Calu3 (cell line): ENCODE measurements at regions not wholly inside any gene's neighbourhood (a gene's known extent, or its start where the extent isn't known, plus 50 kb on each side); places are given as distances from the start of the nearest gene placed in this dataset.

ENCODE experiments used
- BruUV-seq: library from RNA; stranded (reverse); fragments of 400-500 nt; replicated peaks from 2 replicates; lab custom pipeline; 2021; lab: Mats Ljungman, UMichigan
- CTCF ChIA-PET: fragments of 300-600 bp; sonication (Branson Sonifier 250); formaldehyde crosslinking; loops from one replicate; lab custom pipeline; 2022; ENCODE audit warnings: antibody characterized with exemption; lab: Charles Lee
- DNase-seq: peaks from one replicate; pipeline ENCODE4 v3.0.0; 2022
- H3K27ac Mint-ChIP-seq: one replicate; pipeline ENCODE4 v1.8.0; 2022; ENCODE audit warnings: mixed read lengths; ENCODE audit not compliant: unreplicated experiment
- H3K27me3 Mint-ChIP-seq: one replicate; pipeline ENCODE4 v1.8.0; 2022; ENCODE audit warnings: mixed read lengths; ENCODE audit not compliant: unreplicated experiment
- H3K36me3 Mint-ChIP-seq: one replicate; pipeline ENCODE4 v1.8.0; 2022; ENCODE audit warnings: mild to moderate bottlenecking, moderate library complexity, mixed read lengths; ENCODE audit not compliant: insufficient read depth, unreplicated experiment
- H3K4me1 Mint-ChIP-seq: one replicate; pipeline ENCODE4 v1.8.0; 2022; ENCODE audit warnings: mild to moderate bottlenecking, low read depth, mixed read lengths; ENCODE audit not compliant: unreplicated experiment
- H3K4me3 Mint-ChIP-seq: one replicate; pipeline ENCODE4 v1.8.0; 2022; ENCODE audit warnings: mild to moderate bottlenecking, low read depth, moderate library complexity, mixed read lengths; ENCODE audit not compliant: unreplicated experiment
- H3K9me3 Mint-ChIP-seq: one replicate; pipeline ENCODE4 v1.8.0; 2022; ENCODE audit warnings: low read depth, mixed read lengths; ENCODE audit not compliant: unreplicated experiment
- CTCF ChIP-seq: fragments of 200-600 bp; IDR thresholded peaks from one replicate; pipeline ENCODE4 v1.8.0; 2022; ENCODE audit warnings: antibody characterized with exemption; ENCODE audit not compliant: unreplicated experiment
- intact Hi-C: fragments of 100-400 bp; cut with micrococcal nuclease; formaldehyde crosslinking; loops from one replicate; pipeline ENCODE4 v1.10.0; 2022; ENCODE audit not compliant: unreplicated experiment

GRCh38 chr10:83982812-83983211, 156.5 kb upstream of the GHITM start:
- Mint-ChIP-seq H3K4me3 (no peak overlapping the region), H3K27me3 (peaks cover 45% of the 10 kb centered on the region), H3K27ac (no peak overlapping the region), H3K4me1 (no peaks in the 10 kb centered on the region), H3K36me3 (no peaks in the 10 kb centered on the region), H3K9me3 (no peaks in the 10 kb centered on the region)
- DNase-seq = no peak
- CTCF ChIA-PET = no interaction called here
- intact Hi-C loops = no loop called here
- no peak for TF ChIP-seq CTCF
- no TSS peak for BruUV-seq

- CTCF ChIA-PET = no interaction called here
- no peaks in the 10 kb centered on the region for H3K36me3 Mint-ChIP-seq
- DNase-seq = no peak
- no peak overlapping the region for H3K4me3 Mint-ChIP-seq
- no peak for TF ChIP-seq CTCF
- intact Hi-C loops = no loop called here
- no TSS peak for BruUV-seq
- H3K9me3 Mint-ChIP-seq = no peaks in the 10 kb centered on the region
- no peaks in the 10 kb centered on the region for H3K4me1 Mint-ChIP-seq
- peaks cover 45% of the 10 kb centered on the region for H3K27me3 Mint-ChIP-seq
- H3K27ac Mint-ChIP-seq = no peak overlapping the region
Observed at GRCh38 chr10:83983578-83984255, 155.6 kb upstream of the GHITM start.

- H3K27ac Mint-ChIP-seq = no peak overlapping the region
- CTCF ChIA-PET = no interaction called here
- DNase-seq = no peak
- no TSS peak for BruUV-seq
- H3K4me1 Mint-ChIP-seq = no peaks in the 10 kb centered on the region
- no peaks in the 10 kb centered on the region for H3K9me3 Mint-ChIP-seq
- no peak for TF ChIP-seq CTCF
- no peak overlapping the region for H3K4me3 Mint-ChIP-seq
- H3K36me3 Mint-ChIP-seq = no peaks in the 10 kb centered on the region
- intact Hi-C loops = no loop called here
- peaks cover 51% of the 10 kb centered on the region for H3K27me3 Mint-ChIP-seq
Observed at GRCh38 chr10:83984256-83984640, 155.1 kb upstream of the GHITM start.

- H3K9me3 Mint-ChIP-seq = no peaks in the 10 kb centered on the region
- no TSS peak for BruUV-seq
- CTCF ChIA-PET = no interaction called here
- no peaks in the 10 kb centered on the region for H3K4me1 Mint-ChIP-seq
- no peak overlapping the region for H3K27ac Mint-ChIP-seq
- H3K27me3 Mint-ChIP-seq = peaks cover 47% of the 10 kb centered on the region
- no peak for DNase-seq
- H3K4me3 Mint-ChIP-seq = no peak overlapping the region
- no peak for TF ChIP-seq CTCF
- H3K36me3 Mint-ChIP-seq = no peaks in the 10 kb centered on the region
- intact Hi-C loops = no loop called here
Observed at GRCh38 chr10:83986800-83987199, 152.5 kb upstream of the GHITM start.
